Ishikawa (cell line): ENCODE measurements at regions not wholly inside any gene's neighbourhood (a gene's known extent, or its start where the extent isn't known, plus 50 kb on each side); places are given as distances from the start of the nearest gene placed in this dataset.

Experiments
- CREB1 ChIP-seq: IDR thresholded peaks from 2 replicates; pipeline ENCODE4 v1.6.1; 2012; ENCODE audit warnings: low read depth
- RAD21 ChIP-seq: IDR thresholded peaks from 2 replicates; pipeline ENCODE4 v1.6.1; 2012; ENCODE audit warnings: low read depth
- TAF1 ChIP-seq: IDR thresholded peaks from 2 replicates; pipeline ENCODE4 v1.6.1; 2012; ENCODE audit warnings: low read depth, mild to moderate bottlenecking
- USF1 ChIP-seq: IDR thresholded peaks from 2 replicates; pipeline ENCODE4 v1.6.1; 2012

GRCh38 chr2:117299451-117299850 is 515.0 kb upstream of the DDX18 start:
- TF ChIP-seq USF1 (no peak), TAF1 (no peak), RAD21 (no peak), CREB1 (no peak)
